Fibroblast of the aortic adventitia (primary cell): ENCODE measurements at regions not wholly inside any gene's neighbourhood (a gene's known extent, or its start where the extent isn't known, plus 50 kb on each side); places are given as distances from the start of the nearest gene placed in this dataset.

Experiments used
- DNase-seq: peaks from one replicate; pipeline ENCODE4 v3.0.0-alpha.2; 2010; ENCODE audit warnings: low read depth
- H3K4me3 ChIP-seq: 2 replicates; pipeline ENCODE4 v1.5.1; 2011; ENCODE audit warnings: low read depth, mild to moderate bottlenecking, control low read depth, low read length, moderate library complexity
- TF ChIP-seq, protein P1 (sequence below): IDR thresholded peaks from 2 replicates; pipeline ENCODE4 v1.5.1; 2011; ENCODE audit warnings: mild to moderate bottlenecking, low read length, control low read depth, inconsistent platforms; ENCODE audit not compliant: insufficient read depth

GRCh38 chr5:58025809-58026208 lies 434.1 kb downstream of the PLK2 start:
- no peak overlapping the region for H3K4me3 ChIP-seq
- TF ChIP-seq, protein P1, sequence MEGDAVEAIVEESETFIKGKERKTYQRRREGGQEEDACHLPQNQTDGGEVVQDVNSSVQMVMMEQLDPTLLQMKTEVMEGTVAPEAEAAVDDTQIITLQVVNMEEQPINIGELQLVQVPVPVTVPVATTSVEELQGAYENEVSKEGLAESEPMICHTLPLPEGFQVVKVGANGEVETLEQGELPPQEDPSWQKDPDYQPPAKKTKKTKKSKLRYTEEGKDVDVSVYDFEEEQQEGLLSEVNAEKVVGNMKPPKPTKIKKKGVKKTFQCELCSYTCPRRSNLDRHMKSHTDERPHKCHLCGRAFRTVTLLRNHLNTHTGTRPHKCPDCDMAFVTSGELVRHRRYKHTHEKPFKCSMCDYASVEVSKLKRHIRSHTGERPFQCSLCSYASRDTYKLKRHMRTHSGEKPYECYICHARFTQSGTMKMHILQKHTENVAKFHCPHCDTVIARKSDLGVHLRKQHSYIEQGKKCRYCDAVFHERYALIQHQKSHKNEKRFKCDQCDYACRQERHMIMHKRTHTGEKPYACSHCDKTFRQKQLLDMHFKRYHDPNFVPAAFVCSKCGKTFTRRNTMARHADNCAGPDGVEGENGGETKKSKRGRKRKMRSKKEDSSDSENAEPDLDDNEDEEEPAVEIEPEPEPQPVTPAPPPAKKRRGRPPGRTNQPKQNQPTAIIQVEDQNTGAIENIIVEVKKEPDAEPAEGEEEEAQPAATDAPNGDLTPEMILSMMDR = no peak
- no peak for DNase-seq

- no peak overlapping the region for H3K4me3 ChIP-seq
- TF ChIP-seq, protein P1 = no peak
- DNase-seq = no peak
These were observed 435.7 kb downstream of the PLK2 start for GRCh38 chr5:58024151-58024550.

- H3K4me3 ChIP-seq = no peak overlapping the region
- DNase-seq = no peak
- TF ChIP-seq, protein P1 = no peak
These were observed 437.8 kb downstream of the PLK2 start for GRCh38 chr5:58022055-58022454.

GRCh38 chr5:58021466-58021865 lies 438.4 kb downstream of the PLK2 start:
- no peak overlapping the region for H3K4me3 ChIP-seq
- TF ChIP-seq, protein P1 = no peak
- no peak for DNase-seq

- TF ChIP-seq, protein P1 = no peak
- H3K4me3 ChIP-seq = no peak overlapping the region
- DNase-seq = peak; percentile 39
These were observed 440.3 kb downstream of the PLK2 start for GRCh38 chr5:58019614-58020013.

GRCh38 chr5:58018016-58018415 lies 441.9 kb downstream of the PLK2 start:
- DNase-seq = no peak
- TF ChIP-seq, protein P1 = no peak

DNA sequence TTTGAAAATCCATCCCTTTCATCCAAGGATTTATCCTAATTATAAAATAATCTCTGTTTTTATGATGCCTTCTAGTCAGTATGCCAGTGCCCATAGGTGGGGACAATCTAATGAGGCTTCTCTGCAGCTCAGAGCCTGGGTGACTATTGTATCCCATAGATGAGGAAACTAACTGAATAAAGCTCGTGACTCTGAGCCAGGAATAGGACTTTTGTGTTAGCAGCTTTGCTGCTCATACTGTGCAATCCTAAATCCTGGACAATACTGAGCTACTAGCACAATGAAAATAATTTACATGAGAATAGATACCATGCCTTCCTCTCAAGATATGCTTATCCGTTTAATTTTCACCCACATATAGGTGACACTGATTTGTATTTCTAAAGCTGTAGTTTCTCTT lies 443.0 kb downstream of the PLK2 start:
- H3K4me3 ChIP-seq = no peak overlapping the region
- TF ChIP-seq, protein P1 = no peak
- no peak for DNase-seq

More at GRCh38 chr5:58018016-58018415, 441.9 kb downstream of the PLK2 start:
- H3K4me3 ChIP-seq = no peak overlapping the region
